Activated naive CD8-positive, alpha-beta T cell treated with anti-CD3 and anti-CD28 coated beads for 36 hours (primary cell): ENCODE measurements at regions not wholly inside any gene's neighbourhood (a gene's known extent, or its start where the extent isn't known, plus 50 kb on each side); places are given as distances from the start of the nearest gene placed in this dataset.

Experiments used
- DNase-seq: peaks from one replicate; pipeline ENCODE4 v3.0.0; 2021
- H3K27ac Mint-ChIP-seq: one replicate; pipeline ENCODE4 v1.8.0; 2022; ENCODE audit warnings: mild to moderate bottlenecking, moderate library complexity, mixed read lengths
- H3K27me3 Mint-ChIP-seq: one replicate; pipeline ENCODE4 v1.8.0; 2022; ENCODE audit warnings: mild to moderate bottlenecking, mixed read lengths
- H3K36me3 Mint-ChIP-seq: one replicate; pipeline ENCODE4 v1.8.0; 2021; ENCODE audit warnings: mild to moderate bottlenecking, mixed read lengths
- H3K4me1 Mint-ChIP-seq: one replicate; pipeline ENCODE4 v1.8.0; 2021; ENCODE audit warnings: mixed read lengths
- H3K4me3 Mint-ChIP-seq: one replicate; pipeline ENCODE4 v1.8.0; 2022; ENCODE audit warnings: mild to moderate bottlenecking, moderate library complexity, mixed read lengths
- H3K9me3 Mint-ChIP-seq: one replicate; pipeline ENCODE4 v1.8.0; 2022; ENCODE audit warnings: mixed read lengths

DNA sequence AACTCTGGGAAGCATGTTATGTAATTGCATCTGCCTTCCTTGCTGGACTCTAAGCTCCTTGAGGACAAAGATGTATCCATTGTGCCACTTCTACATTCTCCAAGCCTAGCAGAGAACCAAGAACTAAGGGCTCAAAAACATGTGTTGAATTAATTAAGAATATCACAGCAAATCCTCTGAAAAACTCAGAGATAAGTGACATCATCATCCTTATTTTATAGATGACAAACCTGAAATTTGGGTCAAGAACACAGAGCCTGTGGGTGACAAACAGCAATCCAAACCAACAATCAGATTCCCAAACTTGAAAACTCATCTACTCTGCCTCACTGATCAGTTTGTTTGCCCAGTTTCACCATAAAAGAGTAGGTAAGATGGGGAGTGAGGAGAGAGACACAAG lies 503.6 kb upstream of the LRRN3 start:
- peaks cover under 1% of the 10 kb centered on the region for H3K4me1 Mint-ChIP-seq
- H3K27me3 Mint-ChIP-seq: no peaks in the 10 kb centered on the region
- peaks cover 3% of the 10 kb centered on the region for H3K9me3 Mint-ChIP-seq
- DNase-seq: no peak
- no peaks in the 10 kb centered on the region for H3K36me3 Mint-ChIP-seq
- no peak overlapping the region for H3K4me3 Mint-ChIP-seq
- no peak overlapping the region for H3K27ac Mint-ChIP-seq

DNA sequence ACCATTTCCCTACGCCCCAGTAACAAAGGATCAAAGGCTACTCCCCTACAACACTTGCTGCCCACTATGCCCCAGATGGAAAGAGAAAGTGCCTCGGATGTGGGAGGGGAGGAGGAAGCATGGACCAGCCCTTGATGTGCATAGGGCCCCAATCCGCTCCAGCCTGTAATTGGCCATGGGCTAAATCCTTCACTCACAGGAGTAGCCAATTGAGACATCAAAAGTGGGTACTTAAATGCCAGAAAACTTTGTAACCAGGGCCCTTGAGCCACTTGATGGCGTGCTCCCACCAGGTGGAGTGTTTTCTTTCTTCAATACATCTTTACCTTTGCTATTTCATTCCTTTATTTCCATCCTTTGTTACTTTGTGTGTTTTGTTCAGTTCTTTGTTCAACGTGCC lies 500.5 kb upstream of the LRRN3 start:
- H3K4me3 Mint-ChIP-seq: no peak overlapping the region

GRCh38 chr7:110591341-110591740 lies 499.6 kb upstream of the LRRN3 start:
- Mint-ChIP-seq H3K4me1 (peaks cover 3% of the 10 kb centered on the region), H3K36me3 (no peaks in the 10 kb centered on the region), H3K9me3 (no peaks in the 10 kb centered on the region), H3K4me3 (no peak overlapping the region), H3K27me3 (no peaks in the 10 kb centered on the region), H3K27ac (no peak overlapping the region)
- DNase-seq: no peak

More for the DNA sequence above, 500.5 kb upstream of the LRRN3 start:
- H3K27ac Mint-ChIP-seq: no peak overlapping the region
- no peaks in the 10 kb centered on the region for H3K9me3 Mint-ChIP-seq
- H3K4me1 Mint-ChIP-seq: peaks cover 2% of the 10 kb centered on the region
- H3K36me3 Mint-ChIP-seq: no peaks in the 10 kb centered on the region
- DNase-seq: no peak
- H3K27me3 Mint-ChIP-seq: no peaks in the 10 kb centered on the region

- Mint-ChIP-seq H3K4me3 (no peak overlapping the region), H3K27me3 (no peaks in the 10 kb centered on the region), H3K36me3 (no peaks in the 10 kb centered on the region), H3K4me1 (peaks cover 3% of the 10 kb centered on the region), H3K27ac (no peak overlapping the region), H3K9me3 (no peaks in the 10 kb centered on the region)
- DNase-seq: no peak
Measured at GRCh38 chr7:110592557-110592956, 498.4 kb upstream of the LRRN3 start.

DNA sequence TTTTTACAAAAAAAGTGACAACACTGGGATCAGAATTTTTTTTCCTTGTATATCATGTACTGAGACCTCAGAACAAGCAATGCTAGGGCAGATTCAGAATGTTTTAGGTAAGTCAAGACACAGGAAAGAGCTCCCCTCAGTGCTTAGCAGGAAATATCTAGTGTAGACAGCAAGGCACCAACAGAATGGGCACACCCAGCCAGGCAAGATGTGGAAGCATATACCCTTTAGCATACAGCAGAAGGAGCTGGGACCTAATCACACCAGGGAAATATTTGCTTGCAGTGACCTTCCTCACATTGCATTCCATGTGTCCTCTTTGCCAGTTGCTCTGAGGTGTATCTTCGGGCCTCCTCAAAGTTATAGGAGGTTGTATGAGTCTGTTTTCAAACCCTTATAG lies 497.6 kb upstream of the LRRN3 start:
- DNase-seq: no peak
- H3K4me1 Mint-ChIP-seq: peaks cover 3% of the 10 kb centered on the region
- H3K36me3 Mint-ChIP-seq: no peaks in the 10 kb centered on the region
- no peak overlapping the region for H3K4me3 Mint-ChIP-seq
- no peaks in the 10 kb centered on the region for H3K9me3 Mint-ChIP-seq
- H3K27me3 Mint-ChIP-seq: no peaks in the 10 kb centered on the region
- no peak overlapping the region for H3K27ac Mint-ChIP-seq

DNA sequence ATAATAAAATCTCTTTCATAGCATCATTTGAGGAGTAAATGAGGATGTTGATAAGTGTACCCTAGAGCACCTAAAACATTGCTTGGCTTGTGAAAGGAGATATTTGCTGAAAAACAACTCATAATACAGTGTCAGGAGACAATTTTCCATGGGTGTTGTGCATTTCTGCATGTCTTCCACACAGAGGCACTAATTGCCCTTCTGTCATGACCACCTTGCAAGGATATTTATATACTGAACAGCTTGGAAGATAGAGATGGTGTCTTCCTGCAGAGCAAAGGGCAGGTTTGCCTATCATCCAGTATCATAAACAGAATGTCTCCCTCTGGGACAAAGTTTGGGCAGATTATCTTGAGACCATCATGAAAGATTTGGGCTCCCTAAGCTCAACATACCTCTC lies 495.2 kb upstream of the LRRN3 start:
- Mint-ChIP-seq H3K4me1 (peaks cover 5% of the 10 kb centered on the region), H3K27me3 (no peaks in the 10 kb centered on the region)
- DNase-seq: no peak

GRCh38 chr7:110600956-110601355 lies 490.0 kb upstream of the LRRN3 start:
- peaks cover 1% of the 10 kb centered on the region for H3K4me1 Mint-ChIP-seq
- H3K4me3 Mint-ChIP-seq: no peak overlapping the region
- no peaks in the 10 kb centered on the region for H3K36me3 Mint-ChIP-seq
- no peaks in the 10 kb centered on the region for H3K27me3 Mint-ChIP-seq
- DNase-seq: no peak
- H3K27ac Mint-ChIP-seq: no peak overlapping the region
- no peaks in the 10 kb centered on the region for H3K9me3 Mint-ChIP-seq

More for the DNA sequence above, 495.2 kb upstream of the LRRN3 start:
- Mint-ChIP-seq H3K27ac (no peak overlapping the region), H3K9me3 (no peaks in the 10 kb centered on the region), H3K4me3 (no peak overlapping the region), H3K36me3 (no peaks in the 10 kb centered on the region)

GRCh38 chr7:110601710-110602109 lies 489.2 kb upstream of the LRRN3 start:
- H3K27me3 Mint-ChIP-seq: no peaks in the 10 kb centered on the region
- DNase-seq: no peak
- H3K36me3 Mint-ChIP-seq: no peaks in the 10 kb centered on the region
- H3K4me1 Mint-ChIP-seq: peaks cover 1% of the 10 kb centered on the region
- H3K9me3 Mint-ChIP-seq: no peaks in the 10 kb centered on the region
- H3K4me3 Mint-ChIP-seq: no peak overlapping the region
- no peak overlapping the region for H3K27ac Mint-ChIP-seq

DNA sequence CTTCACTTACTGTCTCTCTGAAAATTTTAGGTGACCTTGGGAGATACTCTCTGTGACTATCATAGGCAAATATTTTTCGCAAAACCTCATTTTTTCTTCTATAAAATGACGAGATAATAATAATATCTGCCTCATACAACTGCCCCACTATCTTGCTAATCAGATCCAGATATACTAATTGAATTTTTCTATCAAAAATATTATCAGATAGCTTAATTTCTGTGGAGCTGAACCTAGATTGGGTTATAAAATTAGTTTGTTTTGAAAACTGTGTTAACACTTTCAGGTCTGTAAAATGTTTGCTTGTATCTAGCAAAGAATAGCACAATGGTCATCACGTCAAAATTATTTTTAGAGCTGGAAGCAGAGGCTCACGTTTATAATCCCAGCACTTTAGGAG lies 486.7 kb upstream of the LRRN3 start:
- no peak for DNase-seq
- H3K9me3 Mint-ChIP-seq: no peaks in the 10 kb centered on the region
- H3K4me1 Mint-ChIP-seq: peaks cover 5% of the 10 kb centered on the region
- no peak overlapping the region for H3K4me3 Mint-ChIP-seq
- H3K27me3 Mint-ChIP-seq: no peaks in the 10 kb centered on the region
- no peak overlapping the region for H3K27ac Mint-ChIP-seq
- no peaks in the 10 kb centered on the region for H3K36me3 Mint-ChIP-seq

DNA sequence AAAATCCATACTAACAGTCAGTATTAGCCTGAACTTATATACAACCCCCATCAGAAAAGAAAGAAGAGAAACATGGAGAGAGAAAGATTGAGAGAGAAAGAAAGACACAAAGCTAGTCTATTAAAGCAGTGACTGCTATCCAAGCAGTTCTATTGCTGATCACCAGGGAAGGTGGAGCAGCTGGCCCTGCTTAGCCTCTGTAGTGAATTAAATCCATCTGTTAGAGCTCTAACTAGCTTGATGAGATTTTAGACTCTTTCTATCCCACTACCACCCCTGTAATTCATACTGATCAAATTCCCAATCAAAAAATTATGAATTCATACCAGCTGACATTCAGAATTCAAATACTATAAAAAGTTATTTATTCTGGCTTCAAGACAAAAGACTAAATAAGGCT lies 486.0 kb upstream of the LRRN3 start:
- no peak for DNase-seq
- no peak overlapping the region for H3K27ac Mint-ChIP-seq
- H3K4me1 Mint-ChIP-seq: peaks cover 5% of the 10 kb centered on the region
- no peak overlapping the region for H3K4me3 Mint-ChIP-seq
- H3K27me3 Mint-ChIP-seq: no peaks in the 10 kb centered on the region
- no peaks in the 10 kb centered on the region for H3K9me3 Mint-ChIP-seq
- no peaks in the 10 kb centered on the region for H3K36me3 Mint-ChIP-seq

DNA sequence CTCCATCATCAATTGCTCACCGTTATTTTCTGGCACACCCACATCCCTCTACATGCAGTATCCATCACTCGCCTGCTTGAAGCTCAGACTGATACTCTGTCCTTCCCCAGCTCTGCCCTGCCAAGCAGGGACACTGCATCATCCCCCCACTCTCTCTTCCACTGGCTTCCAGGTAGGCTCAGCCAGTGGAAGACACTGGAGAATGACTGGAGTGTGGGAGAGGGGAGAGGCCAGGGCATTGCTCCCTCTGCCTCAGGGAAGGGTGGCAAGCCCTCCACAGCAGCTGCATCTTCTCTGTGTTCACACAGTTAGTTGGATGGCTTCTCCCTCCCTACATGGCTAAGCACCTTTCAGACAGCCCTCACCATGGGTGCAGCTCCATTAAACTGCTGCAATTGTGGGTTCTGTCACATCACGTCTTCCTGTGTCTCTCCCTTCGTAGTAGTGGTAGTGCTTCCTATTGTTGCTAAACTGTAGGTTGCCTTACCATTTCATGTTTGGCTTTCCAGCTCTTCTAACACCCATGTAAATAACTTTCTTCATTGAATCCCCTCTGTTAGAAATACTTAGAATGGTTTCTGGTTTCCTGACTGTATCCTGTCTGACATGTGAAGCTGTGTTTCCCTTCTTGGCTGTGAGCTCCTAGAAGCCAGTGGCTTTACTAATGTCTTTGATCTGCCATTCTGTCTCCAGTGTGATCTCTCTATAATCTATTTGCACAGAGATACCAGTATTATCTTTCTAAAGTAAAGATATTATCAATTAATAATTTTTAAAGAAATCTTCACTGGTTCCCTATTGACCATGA lies 483.7 kb upstream of the LRRN3 start:
- peaks cover 3% of the 10 kb centered on the region for H3K4me1 Mint-ChIP-seq
- H3K4me3 Mint-ChIP-seq: no peak overlapping the region
- H3K27me3 Mint-ChIP-seq: no peaks in the 10 kb centered on the region
- no peak overlapping the region for H3K27ac Mint-ChIP-seq
- DNase-seq: no peak
- no peaks in the 10 kb centered on the region for H3K36me3 Mint-ChIP-seq
- H3K9me3 Mint-ChIP-seq: no peaks in the 10 kb centered on the region

- Mint-ChIP-seq H3K27ac (no peak overlapping the region), H3K36me3 (no peaks in the 10 kb centered on the region), H3K4me1 (peaks cover 3% of the 10 kb centered on the region), H3K4me3 (no peak overlapping the region), H3K27me3 (no peaks in the 10 kb centered on the region), H3K9me3 (no peaks in the 10 kb centered on the region)
- DNase-seq: no peak
Measured at GRCh38 chr7:110609336-110609735, 481.6 kb upstream of the LRRN3 start.

GRCh38 chr7:110612680-110613079 lies 478.2 kb upstream of the LRRN3 start:
- H3K4me1 Mint-ChIP-seq: no peaks in the 10 kb centered on the region
- no peaks in the 10 kb centered on the region for H3K27me3 Mint-ChIP-seq
- DNase-seq: no peak
- no peak overlapping the region for H3K27ac Mint-ChIP-seq
- no peak overlapping the region for H3K4me3 Mint-ChIP-seq
- H3K9me3 Mint-ChIP-seq: no peaks in the 10 kb centered on the region
- no peaks in the 10 kb centered on the region for H3K36me3 Mint-ChIP-seq
